HEK293 (cell line): ENCODE measurements at regions not wholly inside any gene's neighbourhood (a gene's known extent, or its start where the extent isn't known, plus 50 kb on each side); places are given as distances from the start of the nearest gene placed in this dataset.

Experiments
- CTCF ChIA-PET: fragments of 350-600 bp; formaldehyde crosslinking; extraction: SDS; loops from one replicate; lab custom pipeline; 2021; ENCODE audit warnings: antibody characterized with exemption; lab: Yijun Ruan, JAX
- POLR2A ChIA-PET: fragments of 300-600 bp; formaldehyde crosslinking; extraction: SDS; loops from one replicate; lab custom pipeline; 2020; ENCODE audit warnings: antibody characterized with exemption, inconsistent platforms; lab: Yijun Ruan, JAX
- H3K27ac ChIP-seq: fragments of 200-500 bp; sonication (Bioruptor generic); 2 replicates; pipeline ENCODE4 v1.5.1; 2014; ENCODE audit warnings: low read depth, low read length, control low read depth, inconsistent platforms; ENCODE audit errors: extremely low read depth
- H3K36me3 ChIP-seq, 2 experiments: fragments of 200-500 bp in 1 of 2; sonication (Bioruptor generic) in 1 of 2; 1 replicate in 1 of 2; 2 replicates in 1 of 2; pipeline ENCODE4 v1.5.1; 2014 to 2017; ENCODE audit warnings: inconsistent platforms in 2 of 2, low read length in 2 of 2; ENCODE audit not compliant: control insufficient read depth in 2 of 2, insufficient read depth in 1 of 2
- H3K4me1 ChIP-seq: fragments of 200-500 bp; sonication (Bioruptor generic); 2 replicates; pipeline ENCODE4 v1.5.1; 2014; ENCODE audit warnings: mild to moderate bottlenecking, low read length, inconsistent platforms; ENCODE audit not compliant: control insufficient read depth, insufficient read depth
- H3K4me3 ChIP-seq: 2 replicates; pipeline ENCODE4 v1.5.1; 2011; ENCODE audit warnings: low read depth, mild to moderate bottlenecking, control low read depth, low read length, moderate library complexity
- H3K9me3 ChIP-seq: fragments of 200-500 bp; sonication (Bioruptor generic); 2 replicates; pipeline ENCODE4 v1.5.1; 2014; ENCODE audit warnings: low read depth, low read length, inconsistent platforms; ENCODE audit not compliant: control insufficient read depth, insufficient read depth
- BCL11A ChIP-seq: fragments of 450-650 bp; formaldehyde crosslinking; IDR thresholded peaks from 2 replicates; pipeline ENCODE4 v1.5.1; 2016; ENCODE audit warnings: low read depth, missing biosample characterization, missing genetic modification characterization
- GLIS2 ChIP-seq: fragments of 450-650 bp; formaldehyde crosslinking; IDR thresholded peaks from 2 replicates; pipeline ENCODE4 v1.5.1; 2016; ENCODE audit warnings: missing biosample characterization, missing genetic modification characterization
- HOXA7 ChIP-seq: sonication (generic); formaldehyde crosslinking; IDR thresholded peaks from 2 replicates; pipeline ENCODE4 v1.8.1; 2022; ENCODE audit warnings: missing genetic modification reagents, borderline replicate concordance
- MEIS1 ChIP-seq: sonication (generic); formaldehyde crosslinking; IDR thresholded peaks from 2 replicates; pipeline ENCODE4 v1.8.1; 2022; ENCODE audit warnings: missing genetic modification reagents, mild to moderate bottlenecking, borderline replicate concordance
- PRDM10 ChIP-seq: fragments of 450-650 bp; formaldehyde crosslinking; IDR thresholded peaks from 2 replicates; pipeline ENCODE4 v1.5.1; 2016; ENCODE audit warnings: missing biosample characterization, missing genetic modification characterization
- RBAK ChIP-seq: fragments of 450-650 bp; formaldehyde crosslinking; IDR thresholded peaks from 2 replicates; pipeline ENCODE4 v1.5.1; 2016; ENCODE audit warnings: missing biosample characterization, missing genetic modification characterization
- SCRT2 ChIP-seq: fragments of 450-650 bp; formaldehyde crosslinking; IDR thresholded peaks from 2 replicates; pipeline ENCODE4 v1.5.1; 2016; ENCODE audit warnings: missing biosample characterization, missing genetic modification characterization
- ZFP69B ChIP-seq: fragments of 450-650 bp; formaldehyde crosslinking; IDR thresholded peaks from 2 replicates; pipeline ENCODE4 v1.5.1; 2016; ENCODE audit warnings: missing biosample characterization, missing genetic modification characterization
- ZNF157 ChIP-seq: fragments of 450-650 bp; formaldehyde crosslinking; IDR thresholded peaks from 2 replicates; pipeline ENCODE4 v1.5.1; 2016; ENCODE audit warnings: missing biosample characterization, missing genetic modification characterization
- ZNF274 ChIP-seq, 2 experiments: fragments of 200-500 bp in 1 of 2; fragments of 450-650 bp in 1 of 2; sonication (Bioruptor generic) in 1 of 2; formaldehyde crosslinking in 1 of 2; IDR thresholded peaks; 2 replicates each; pipeline versions ENCODE4 v1.5.1 to v1.6.1; 2014 to 2016; ENCODE audit warnings: borderline replicate concordance in 1 of 2, inconsistent platforms in 1 of 2, low read length in 1 of 2, missing biosample characterization in 1 of 2, missing genetic modification characterization in 1 of 2
- ZNF629 ChIP-seq: fragments of 450-650 bp; formaldehyde crosslinking; IDR thresholded peaks from 2 replicates; pipeline ENCODE4 v1.5.1; 2017; ENCODE audit warnings: missing biosample characterization, missing genetic modification characterization
- ZNF830 ChIP-seq: fragments of 450-650 bp; IDR thresholded peaks from 2 replicates; pipeline ENCODE4 v1.5.0; 2018; ENCODE audit warnings: missing biosample characterization, missing genetic modification characterization, low read depth, mild to moderate bottlenecking, moderate library complexity
- TF ChIP-seq, protein P1 (sequence below): fragments of 450-650 bp; formaldehyde crosslinking; conservative IDR thresholded peaks from 2 replicates; pipeline ENCODE4 v1.5.1; 2016; ENCODE audit warnings: low read depth, missing biosample characterization, missing genetic modification characterization
- TF ChIP-seq, protein P2 (sequence below): fragments of 450-650 bp; formaldehyde crosslinking; IDR thresholded peaks from 2 replicates; pipeline ENCODE4 v1.5.1; 2016; ENCODE audit warnings: missing biosample characterization, missing genetic modification characterization

GRCh38 chr7:125057963-125058362, 128.3 kb upstream of the POT1 start:
- Histone ChIP-seq H3K27ac (no peak overlapping the region), H3K4me1 (no peaks in the 10 kb centered on the region), H3K9me3 (no peaks in the 10 kb centered on the region), H3K4me3 (no peak overlapping the region), H3K36me3 (no peaks in the 10 kb centered on the region)
- ChIA-PET CTCF (no interaction called here), POLR2A (no interaction called here)
- no peak for TF ChIP-seq ZNF274 (IDR thresholded peaks at IDR 0.05; ENCODE audit: low read length)
- no peak for TF ChIP-seq ZNF274 (tag by site-specific recombination; IDR thresholded peaks at IDR 0.05; ENCODE audit: borderline replicate concordance)
- no peak for TF ChIP-seq GLIS2 (tag by site-specific recombination)
- no peak for TF ChIP-seq SCRT2 (tag by site-specific recombination)
- no peak for TF ChIP-seq HOXA7
- TF ChIP-seq PRDM10: no peak
- no peak for TF ChIP-seq BCL11A (tag by site-specific recombination)
- TF ChIP-seq ZFP69B (tag by site-specific recombination): no peak
- no peak for TF ChIP-seq RBAK (tag by site-specific recombination)

DNA sequence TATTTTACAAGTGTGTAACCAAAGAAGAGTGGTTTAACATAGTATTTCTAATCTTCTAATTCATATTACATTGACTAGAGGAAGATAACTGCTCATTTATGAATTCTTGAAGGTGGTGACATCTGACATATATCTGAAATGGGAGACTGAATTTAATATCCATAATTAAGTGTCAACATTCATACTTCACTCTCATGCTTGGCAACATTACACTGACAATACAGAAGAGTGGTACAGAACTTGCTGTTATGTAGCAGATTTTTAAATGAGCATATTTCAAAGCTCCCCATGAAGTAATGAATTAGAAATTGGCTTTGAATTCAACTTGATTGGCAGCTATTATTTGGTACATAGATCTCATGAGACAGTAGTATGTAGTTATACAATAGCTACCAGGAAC, 125.8 kb upstream of the POT1 start:
- POLR2A ChIA-PET: no interaction called here
- H3K9me3 ChIP-seq: no peaks in the 10 kb centered on the region
- no peaks in the 10 kb centered on the region for H3K4me1 ChIP-seq
- H3K36me3 ChIP-seq: no peaks in the 10 kb centered on the region
- no peak for TF ChIP-seq MEIS1 (CRISPR knock-in tag)
- TF ChIP-seq, protein P1, sequence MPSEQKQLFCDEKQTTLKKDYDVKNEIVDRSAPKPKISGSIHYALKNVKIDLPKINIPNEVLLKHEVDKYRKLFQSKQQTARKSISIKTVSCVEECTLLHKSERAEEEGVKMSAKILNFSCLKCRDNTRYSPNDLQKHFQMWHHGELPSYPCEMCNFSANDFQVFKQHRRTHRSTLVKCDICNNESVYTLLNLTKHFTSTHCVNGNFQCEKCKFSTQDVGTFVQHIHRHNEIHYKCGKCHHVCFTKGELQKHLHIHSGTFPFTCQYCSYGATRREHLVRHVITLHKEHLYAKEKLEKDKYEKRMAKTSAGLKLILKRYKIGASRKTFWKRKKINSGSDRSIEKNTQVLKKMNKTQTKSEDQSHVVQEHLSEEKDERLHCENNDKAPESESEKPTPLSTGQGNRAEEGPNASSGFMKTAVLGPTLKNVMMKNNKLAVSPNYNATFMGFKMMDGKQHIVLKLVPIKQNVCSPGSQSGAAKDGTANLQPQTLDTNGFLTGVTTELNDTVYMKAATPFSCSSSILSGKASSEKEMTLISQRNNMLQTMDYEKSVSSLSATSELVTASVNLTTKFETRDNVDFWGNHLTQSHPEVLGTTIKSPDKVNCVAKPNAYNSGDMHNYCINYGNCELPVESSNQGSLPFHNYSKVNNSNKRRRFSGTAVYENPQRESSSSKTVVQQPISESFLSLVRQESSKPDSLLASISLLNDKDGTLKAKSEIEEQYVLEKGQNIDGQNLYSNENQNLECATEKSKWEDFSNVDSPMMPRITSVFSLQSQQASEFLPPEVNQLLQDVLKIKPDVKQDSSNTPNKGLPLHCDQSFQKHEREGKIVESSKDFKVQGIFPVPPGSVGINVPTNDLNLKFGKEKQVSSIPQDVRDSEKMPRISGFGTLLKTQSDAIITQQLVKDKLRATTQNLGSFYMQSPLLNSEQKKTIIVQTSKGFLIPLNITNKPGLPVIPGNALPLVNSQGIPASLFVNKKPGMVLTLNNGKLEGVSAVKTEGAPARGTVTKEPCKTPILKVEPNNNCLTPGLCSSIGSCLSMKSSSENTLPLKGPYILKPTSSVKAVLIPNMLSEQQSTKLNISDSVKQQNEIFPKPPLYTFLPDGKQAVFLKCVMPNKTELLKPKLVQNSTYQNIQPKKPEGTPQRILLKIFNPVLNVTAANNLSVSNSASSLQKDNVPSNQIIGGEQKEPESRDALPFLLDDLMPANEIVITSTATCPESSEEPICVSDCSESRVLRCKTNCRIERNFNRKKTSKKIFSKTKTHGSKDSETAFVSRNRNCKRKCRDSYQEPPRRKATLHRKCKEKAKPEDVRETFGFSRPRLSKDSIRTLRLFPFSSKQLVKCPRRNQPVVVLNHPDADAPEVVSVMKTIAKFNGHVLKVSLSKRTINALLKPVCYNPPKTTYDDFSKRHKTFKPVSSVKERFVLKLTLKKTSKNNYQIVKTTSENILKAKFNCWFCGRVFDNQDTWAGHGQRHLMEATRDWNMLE: no peak
- TF ChIP-seq ZNF830 (tag by site-specific recombination): no peak
- no peak for TF ChIP-seq ZNF157
- no peak for TF ChIP-seq ZNF629 (tag by site-specific recombination)
- TF ChIP-seq, protein P2, sequence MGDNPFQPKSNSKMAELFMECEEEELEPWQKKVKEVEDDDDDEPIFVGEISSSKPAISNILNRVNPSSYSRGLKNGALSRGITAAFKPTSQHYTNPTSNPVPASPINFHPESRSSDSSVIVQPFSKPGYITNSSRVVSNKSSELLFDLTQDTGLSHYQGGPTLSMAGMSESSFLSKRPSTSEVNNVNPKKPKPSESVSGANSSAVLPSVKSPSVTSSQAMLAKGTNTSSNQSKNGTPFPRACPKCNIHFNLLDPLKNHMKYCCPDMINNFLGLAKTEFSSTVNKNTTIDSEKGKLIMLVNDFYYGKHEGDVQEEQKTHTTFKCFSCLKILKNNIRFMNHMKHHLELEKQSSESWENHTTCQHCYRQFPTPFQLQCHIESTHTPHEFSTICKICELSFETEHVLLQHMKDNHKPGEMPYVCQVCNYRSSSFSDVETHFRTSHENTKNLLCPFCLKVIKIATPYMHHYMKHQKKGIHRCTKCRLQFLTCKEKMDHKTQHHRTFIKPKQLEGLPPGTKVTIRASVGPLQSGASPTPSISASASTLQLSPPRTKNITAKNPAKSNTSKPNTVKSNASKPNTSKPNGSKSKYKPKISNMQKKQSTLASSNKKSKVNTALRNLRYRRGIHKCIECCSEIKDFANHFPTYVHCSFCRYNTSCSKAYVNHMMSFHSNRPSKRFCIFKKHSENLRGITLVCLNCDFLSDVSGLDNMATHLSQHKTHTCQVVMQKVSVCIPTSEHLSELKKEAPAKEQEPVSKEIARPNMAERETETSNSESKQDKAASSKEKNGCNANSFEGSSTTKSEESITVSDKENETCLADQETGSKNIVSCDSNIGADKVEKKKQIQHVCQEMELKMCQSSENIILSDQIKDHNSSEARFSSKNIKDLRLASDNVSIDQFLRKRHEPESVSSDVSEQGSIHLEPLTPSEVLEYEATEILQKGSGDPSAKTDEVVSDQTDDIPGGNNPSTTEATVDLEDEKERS (tag by site-specific recombination): no peak
- CTCF ChIA-PET: interaction anchor here (0.6 to 1.1 kb wide), 4 partner anchors 8 to 615 kb away, joined by 3 to 4 read pairs (median 4); no protein-coding TSS in a partner anchor
- no peak overlapping the region for H3K27ac ChIP-seq
- no peak overlapping the region for H3K4me3 ChIP-seq
